Fibroblast of mammary gland (primary cell): ENCODE measurements at regions not wholly inside any gene's neighbourhood (a gene's known extent, or its start where the extent isn't known, plus 50 kb on each side); places are given as distances from the start of the nearest gene placed in this dataset.

Experiments used
- DNase-seq: peaks from one replicate; pipeline ENCODE4 v3.0.0-alpha.2; 2010; ENCODE audit warnings: low read depth
- H3K4me3 ChIP-seq: 2 replicates; pipeline ENCODE4 v1.5.1; 2011; ENCODE audit warnings: low read depth, mild to moderate bottlenecking, low read length, moderate library complexity; ENCODE audit not compliant: control insufficient read depth
- CTCF ChIP-seq: conservative IDR thresholded peaks from 2 replicates; pipeline ENCODE4 v1.5.1; 2011; ENCODE audit warnings: low read depth, low read length, inconsistent platforms; ENCODE audit not compliant: control insufficient read depth, insufficient read depth

- H3K4me3 ChIP-seq, result no peak overlapping the region
- no peak for DNase-seq
- TF ChIP-seq CTCF, result no peak
Observed at GRCh38 chr5:9947225-9947714, 302.4 kb downstream of the ATPSCKMT start.

GRCh38 chr5:9932770-9933169, 302.6 kb upstream of the TAS2R1 start:
- TF ChIP-seq CTCF, result no peak
- DNase-seq, result peak; percentile 70
- H3K4me3 ChIP-seq, result no peak overlapping the region

- DNase-seq, result peak; percentile 1
Observed at GRCh38 chr5:9930156-9930555, 300.0 kb upstream of the TAS2R1 start.

DNA sequence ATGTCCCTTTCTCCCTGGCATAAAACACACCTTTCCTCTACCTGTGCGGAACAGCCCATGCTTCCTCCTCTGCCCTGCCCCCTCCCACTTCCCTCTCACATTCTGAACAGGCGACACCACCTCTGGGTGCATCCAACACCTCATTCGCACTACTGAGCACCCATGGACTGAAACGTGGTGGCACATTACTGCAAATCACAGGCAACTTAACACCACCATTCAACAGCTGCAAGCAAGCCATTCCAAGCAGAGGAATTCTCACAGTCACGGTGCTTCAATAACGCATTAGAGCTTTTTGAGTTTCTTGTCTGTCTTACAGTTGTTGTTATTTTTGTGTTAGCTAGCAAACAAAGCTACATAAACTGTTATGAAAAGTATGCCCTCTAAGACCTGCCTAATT, 298.2 kb upstream of the TAS2R1 start:
- no peak overlapping the region for H3K4me3 ChIP-seq
- no peak for DNase-seq
- no peak for TF ChIP-seq CTCF

More at GRCh38 chr5:9930156-9930555, 300.0 kb upstream of the TAS2R1 start:
- no peak overlapping the region for H3K4me3 ChIP-seq
- TF ChIP-seq CTCF, result no peak

- DNase-seq, result peak; percentile 1
- no peak overlapping the region for H3K4me3 ChIP-seq
- no peak for TF ChIP-seq CTCF
Observed at GRCh38 chr5:9927521-9927997, 297.4 kb upstream of the TAS2R1 start.

DNA sequence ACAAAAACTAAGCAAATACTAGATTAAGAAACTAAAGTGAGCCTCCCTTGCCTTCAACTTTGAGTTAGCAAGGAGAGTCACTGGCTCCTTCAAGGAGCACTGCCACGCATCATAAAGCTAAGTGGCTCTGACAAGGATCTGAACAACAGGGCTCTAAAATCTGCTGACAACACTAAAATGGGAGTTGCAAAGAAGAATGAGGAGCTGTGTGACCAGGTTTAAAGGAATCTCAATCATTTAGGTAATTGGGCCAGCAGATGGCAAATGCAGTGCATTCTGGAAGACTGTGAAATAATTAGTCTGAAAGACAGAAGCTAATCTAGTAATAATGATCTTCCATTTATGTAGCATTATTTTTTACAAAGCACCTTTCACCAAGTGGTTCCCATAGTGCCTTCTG, 297.0 kb upstream of the TAS2R1 start:
- no peak for TF ChIP-seq CTCF

GRCh38 chr5:9924614-9925013, 294.5 kb upstream of the TAS2R1 start:
- peak; percentile 88 for DNase-seq
- no peak for TF ChIP-seq CTCF
- H3K4me3 ChIP-seq, result no peak overlapping the region

More for the DNA sequence above, 297.0 kb upstream of the TAS2R1 start:
- no peak overlapping the region for H3K4me3 ChIP-seq
- DNase-seq, result no peak
